GM21447 (cell line): ENCODE measurements at regions not wholly inside any gene's neighbourhood (a gene's known extent, or its start where the extent isn't known, plus 50 kb on each side); places are given as distances from the start of the nearest gene placed in this dataset.
"Not testable (repeated sequence)": the region's sequence is repeated elsewhere in the genome, so short reads cannot be mapped to it uniquely, and the experiment has no call there.

ENCODE experiments used
- ATAC-seq: cut with Tn5 transposase; IDR thresholded peaks from one replicate; pipeline ENCODE4 v1.9.1; 2021; ENCODE audit not compliant: unreplicated experiment

DNA sequence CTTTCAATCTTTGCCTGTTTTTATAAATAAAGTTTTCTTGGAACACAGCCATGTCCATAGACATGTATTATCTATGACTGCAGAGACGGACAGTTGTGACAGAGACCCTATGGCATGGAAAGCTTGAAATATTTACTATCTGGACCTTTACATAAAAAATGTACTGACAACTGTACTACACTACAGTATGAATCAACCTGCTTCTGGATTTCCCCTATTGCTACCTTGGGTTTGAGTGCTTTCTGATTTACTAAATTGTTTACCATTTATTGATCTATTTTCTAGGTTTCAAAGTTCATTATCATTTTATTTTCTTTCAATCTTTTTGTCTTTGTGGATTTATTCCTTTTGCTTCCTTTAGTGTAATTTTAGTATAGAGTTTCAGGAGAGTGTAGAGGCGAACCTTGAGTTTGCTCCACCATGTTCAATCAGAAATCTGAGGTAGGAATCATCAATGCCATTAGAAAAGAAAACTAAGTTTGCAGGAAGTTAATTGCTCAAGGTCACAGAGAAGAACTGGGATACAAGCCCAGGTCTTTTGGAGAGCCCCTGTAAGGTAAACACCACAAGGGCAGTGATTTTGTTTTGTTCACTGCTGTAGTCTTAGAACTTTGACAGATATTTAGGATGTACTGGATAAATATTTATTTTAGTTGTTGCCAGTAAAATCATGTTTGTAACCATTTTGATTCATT is 352.8 kb upstream of the SYNCRIP start:
- ATAC-seq = no peak

DNA sequence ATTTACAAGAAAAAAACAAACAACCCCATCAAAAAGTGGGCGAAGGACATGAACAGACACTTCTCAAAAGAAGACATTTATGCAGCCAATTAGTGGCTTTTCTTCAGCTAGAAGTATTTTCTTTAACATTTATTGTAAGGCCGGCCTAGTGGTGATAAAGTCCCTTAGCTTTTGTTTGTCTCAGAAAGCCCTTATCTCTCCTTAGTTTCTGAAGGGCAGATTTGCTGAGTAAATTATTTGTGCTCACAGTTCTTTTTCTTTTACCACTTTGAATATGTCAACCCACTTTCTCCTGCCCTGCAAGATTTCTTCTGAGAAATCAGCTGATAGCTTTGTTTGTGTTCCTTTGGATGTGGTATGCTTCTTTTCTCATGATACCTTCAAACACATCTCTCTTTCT is 344.0 kb upstream of the SYNCRIP start:
- no peak for ATAC-seq

DNA sequence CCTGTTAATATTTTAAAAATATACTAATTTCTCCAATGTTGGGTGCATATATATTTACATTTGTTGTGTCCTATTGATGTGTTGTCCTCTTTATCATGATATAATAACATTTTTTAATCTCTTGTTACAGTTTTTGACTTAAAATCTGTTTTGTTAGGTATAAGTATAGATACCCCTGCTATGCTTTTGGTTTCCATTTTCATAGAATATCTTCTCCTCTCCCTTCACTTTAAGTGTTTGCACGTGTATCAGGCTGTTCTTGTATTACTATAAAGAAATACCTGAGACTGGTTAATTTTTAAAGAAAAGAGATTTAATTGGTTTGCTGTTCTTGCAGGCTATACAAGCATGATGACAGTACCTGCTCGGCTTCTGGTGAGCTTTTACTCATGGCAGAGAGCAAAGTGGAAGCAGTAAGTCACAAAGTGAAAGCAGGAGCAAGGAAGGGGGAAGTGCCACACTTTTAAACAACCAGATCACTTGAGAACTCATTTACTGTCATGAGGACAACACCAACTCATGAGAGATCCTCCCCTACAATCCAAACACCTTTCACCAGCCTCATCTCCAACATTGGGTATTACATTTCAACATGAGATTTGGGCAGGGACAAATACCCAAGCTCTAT is 340.5 kb upstream of the SYNCRIP start:
- no peak for ATAC-seq

DNA sequence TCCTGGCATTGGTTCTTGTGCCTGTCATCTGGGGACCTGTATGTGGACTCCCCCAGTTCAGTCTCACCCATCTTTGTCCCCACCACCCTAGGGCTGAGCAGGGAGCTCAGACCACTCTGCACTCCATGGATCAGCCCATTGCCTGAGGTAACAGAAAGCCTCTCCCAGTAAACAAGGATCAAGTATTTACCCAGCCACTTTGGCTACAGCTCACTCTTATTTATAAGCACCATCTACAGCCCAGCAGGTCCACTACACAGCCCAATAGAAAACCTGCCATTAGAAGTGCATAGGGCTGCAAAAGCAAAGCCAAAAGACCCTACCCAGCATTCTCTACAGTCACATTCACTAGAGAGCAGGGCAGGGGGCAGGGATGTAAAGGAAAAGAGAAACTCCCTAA is 335.0 kb upstream of the SYNCRIP start:
- no peak for ATAC-seq

DNA sequence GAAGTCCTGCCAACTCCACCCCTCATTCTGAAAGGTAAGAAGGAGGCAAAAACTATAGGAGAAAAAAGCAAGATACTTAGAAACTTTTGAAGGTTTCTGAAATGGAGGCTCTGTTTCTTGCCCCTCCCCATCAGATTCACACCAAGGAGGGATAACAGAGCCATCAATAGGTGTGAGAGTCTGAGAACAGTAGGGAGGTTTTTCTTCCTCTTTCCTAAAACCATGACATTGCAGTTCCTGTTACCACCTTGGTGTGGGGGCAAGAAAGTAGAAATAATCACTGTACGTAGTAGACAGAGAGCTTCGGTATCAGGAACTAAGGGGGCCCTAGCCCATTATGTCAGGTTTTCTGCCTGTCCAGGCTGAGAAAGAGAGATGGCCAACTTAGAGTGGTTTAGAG is 333.3 kb upstream of the SYNCRIP start:
- ATAC-seq = peak; percentile 72

DNA sequence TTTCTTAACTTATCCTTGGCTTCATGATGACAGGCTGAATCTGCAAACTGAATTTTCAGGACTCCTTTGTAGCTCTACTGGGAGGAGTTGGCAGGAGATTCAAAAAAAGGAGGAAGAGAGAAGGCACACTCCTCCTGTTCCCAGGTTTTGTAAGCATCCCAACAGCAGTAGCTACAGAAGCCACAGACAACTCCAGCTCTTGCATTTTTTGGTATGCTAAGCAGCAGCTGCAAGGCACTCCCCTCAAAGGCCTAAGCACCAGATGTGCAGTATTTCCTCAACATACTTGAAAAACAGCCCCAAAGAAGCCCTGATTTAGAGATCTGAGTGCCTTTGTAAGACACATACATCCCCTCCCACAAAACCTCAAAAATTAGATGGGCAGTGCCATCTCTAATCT is 328.6 kb upstream of the SYNCRIP start:
- no peak for ATAC-seq

DNA sequence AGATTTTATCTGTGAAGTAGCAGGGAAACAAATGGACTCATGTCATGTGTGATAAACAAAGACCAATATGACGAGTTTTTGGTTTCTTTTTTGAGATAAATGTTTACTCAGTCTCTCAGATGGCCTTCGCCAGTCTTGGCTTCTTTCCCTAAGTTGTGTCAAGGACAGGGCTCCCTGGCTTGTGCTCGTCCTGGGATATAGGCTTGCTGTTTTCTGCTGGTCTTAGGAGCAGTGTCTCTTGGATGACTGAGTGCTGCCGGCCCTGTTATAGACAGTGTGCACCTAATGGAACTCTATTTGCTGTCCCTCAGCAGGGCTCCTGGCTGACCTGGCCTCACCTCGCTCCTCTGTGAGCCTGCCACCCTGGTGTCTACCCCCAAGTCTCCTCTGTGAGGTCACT is 324.1 kb upstream of the SYNCRIP start:
- no peak for ATAC-seq

DNA sequence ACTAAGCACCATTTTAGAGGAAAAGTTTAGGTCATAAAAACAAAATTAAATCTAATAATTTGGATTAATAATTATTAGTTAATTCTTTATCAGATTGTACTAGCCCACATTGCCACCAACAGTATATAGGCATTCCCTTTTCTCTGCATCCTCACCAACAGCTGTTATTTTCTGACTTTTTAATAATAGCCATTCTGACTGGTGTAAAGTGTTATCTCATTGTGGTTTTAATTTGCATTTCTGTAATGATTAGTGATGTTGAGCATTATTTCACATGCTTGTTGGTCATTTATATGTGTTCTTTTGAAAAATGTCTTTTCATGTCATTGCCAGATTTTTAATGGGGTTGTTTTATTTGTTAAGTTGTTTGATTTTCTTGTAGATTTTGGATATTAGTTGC is 319.1 kb upstream of the SYNCRIP start:
- ATAC-seq = no peak

DNA sequence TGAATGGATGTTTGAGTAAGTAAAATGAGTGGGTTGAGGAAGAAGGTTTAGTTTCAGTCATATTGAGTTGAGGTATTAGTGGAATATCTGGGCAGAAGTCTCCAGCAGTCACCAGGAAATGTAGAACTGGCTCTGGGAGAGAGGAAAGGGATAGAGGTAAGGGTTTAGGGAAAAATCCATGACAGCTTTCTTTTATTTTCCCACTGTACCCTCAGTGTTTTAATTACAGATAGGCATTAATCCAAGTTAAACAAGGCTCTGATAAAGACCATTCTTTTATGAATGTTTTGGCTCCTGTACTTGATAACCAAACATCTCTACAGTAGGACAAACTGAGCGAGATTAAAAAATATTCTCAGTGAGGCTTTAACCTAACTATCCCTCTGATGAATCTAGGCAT is 318.4 kb upstream of the SYNCRIP start:
- ATAC-seq = no peak

DNA sequence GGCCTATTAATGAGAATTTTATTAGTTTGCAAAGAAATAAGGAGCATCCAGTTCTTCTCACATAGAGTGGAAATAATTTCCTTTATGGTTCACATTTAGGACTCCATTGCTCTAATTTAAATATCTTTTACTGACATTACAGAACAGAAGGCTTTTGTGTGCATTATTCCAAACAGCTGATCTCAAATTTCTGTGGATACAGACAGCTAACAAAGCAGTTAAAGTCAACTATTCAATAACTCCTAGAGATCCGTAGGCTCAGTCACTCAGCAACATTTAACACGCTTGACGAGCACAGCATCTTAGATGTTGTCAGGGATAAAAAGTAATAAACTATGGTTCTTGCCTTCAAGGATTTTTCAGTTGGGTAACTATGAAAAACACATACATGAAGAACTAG is 305.8 kb upstream of the SYNCRIP start:
- ATAC-seq = no peak

DNA sequence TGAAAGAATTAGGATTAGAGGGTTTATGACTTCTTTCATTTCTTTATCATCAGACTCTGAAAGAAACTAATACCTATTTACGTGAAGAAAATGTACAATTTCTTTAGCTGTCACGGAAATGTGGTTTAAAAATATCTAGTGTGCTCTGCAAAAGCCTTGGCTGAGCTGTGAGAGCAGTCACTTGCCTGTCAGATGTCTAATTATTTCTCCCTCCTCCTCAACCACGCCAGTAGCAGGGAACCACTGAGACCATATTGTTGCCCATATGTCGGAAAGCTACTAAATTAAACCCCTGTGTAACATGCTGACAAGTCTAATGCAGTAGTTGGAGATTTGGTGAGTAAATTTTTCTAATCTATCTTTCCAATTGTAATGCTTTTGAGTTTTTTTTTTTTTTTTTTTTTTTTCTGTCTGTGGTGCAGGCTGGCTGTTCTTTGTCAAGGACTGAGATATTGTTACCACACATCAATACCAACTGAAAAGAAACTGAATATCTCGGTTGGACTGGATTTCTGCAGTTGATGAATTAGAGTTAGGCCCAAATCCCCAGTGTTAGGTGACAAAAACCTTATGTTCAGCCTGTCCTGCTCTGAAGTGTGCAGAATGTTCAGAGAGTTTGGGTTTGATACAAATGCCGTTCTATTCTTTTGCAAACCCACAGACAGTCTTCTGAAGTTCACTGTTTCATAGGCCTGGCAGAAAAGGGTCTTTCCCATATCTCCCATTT is 302.9 kb upstream of the SYNCRIP start:
- no peak for ATAC-seq

DNA sequence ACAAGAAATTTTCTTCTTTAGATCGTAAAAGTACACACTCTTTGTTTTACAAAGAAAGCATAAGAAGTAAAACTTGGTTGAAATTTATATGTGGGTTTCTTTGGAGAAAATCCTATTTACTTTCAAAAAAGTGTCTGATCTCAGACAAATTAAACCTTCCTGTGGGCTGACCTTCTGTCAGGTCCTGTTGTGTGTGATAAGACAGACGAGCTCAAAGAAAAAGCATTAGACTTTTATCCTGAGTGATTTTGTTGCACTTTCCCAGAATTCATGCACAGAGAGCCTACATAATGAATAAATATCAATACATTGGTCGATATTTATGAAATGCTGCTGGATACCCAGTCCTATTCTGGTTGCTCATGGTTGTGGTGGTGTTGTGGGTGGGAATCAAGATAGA is 302.1 kb upstream of the SYNCRIP start:
- ATAC-seq = no peak

DNA sequence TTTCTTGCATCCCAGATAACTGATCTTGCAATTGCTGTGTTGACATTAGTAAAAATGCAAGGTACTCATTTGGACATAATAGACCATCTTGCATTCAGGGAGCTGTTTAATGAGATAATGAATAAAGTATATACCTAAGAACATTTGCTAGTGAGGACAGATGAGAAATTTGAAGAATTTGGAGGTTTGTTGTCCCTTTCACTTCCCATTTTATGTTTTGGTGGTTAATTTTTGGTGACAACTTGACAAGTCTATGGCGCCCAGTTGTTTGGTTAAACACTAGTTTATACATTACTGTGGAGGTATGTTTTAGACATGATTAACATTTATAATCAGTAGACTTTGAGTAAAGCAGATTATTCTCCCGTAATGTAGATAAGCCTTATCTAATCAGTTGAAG is 300.2 kb upstream of the SYNCRIP start:
- no peak for ATAC-seq

DNA sequence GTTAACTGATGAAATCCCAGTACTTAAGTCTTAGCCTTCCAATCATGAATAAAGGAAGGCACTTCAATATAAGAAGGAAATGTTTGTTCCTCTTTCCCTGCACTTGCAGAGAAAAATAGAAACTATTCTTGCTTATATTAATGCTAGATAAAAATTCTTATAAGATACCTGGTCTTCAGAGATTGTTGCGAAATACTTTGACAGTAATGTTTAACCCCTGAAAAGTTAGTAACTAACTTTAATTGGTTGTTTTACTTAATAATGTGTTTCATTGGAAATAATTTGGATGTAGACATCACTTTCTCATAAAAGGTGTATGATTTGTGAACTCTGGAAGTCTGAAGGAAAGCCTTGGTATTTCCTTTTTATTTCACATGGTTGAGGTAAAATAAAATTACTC is 294.2 kb upstream of the SYNCRIP start:
- no peak for ATAC-seq

DNA sequence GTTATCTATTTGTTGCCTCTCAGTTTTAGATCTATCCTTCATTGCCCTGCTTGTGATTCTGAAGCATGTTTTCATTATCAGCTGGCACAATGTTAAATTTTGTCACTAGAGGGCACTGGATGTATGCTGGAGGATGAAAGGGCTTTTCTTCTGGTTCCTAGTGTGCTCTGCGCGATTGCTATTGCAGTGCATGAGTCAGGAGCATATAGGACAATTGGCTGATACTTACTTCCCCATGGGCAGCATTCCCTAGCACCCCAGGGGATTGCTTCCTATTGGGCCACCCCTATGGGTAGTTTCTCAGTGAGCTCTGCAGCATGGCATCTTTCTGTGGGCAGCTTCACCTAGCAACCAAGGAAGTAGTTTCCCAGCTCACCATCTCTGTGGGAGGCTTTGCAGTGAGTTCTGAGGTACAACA is 280.3 kb upstream of the SYNCRIP start:
- ATAC-seq = peak; percentile 92

DNA sequence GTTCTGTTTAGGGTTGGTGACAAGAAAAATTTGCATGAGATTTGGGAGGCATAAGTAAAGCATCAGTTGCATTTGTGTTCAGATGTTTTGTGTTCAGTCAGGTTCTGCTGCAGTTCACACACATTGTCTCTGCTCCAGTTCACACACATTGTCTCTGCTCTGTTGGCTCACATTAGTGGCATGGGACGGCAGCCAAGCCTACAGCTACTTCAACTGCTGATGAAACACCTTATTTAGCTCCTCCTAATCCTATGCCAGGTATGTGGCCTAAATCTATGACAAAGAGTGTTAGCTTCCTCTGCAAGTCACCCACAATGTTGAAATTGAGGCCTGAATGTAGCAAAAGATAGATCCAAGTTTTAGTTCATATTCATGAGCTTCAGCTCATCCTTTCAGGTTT is 278.1 kb upstream of the SYNCRIP start:
- no peak for ATAC-seq

DNA sequence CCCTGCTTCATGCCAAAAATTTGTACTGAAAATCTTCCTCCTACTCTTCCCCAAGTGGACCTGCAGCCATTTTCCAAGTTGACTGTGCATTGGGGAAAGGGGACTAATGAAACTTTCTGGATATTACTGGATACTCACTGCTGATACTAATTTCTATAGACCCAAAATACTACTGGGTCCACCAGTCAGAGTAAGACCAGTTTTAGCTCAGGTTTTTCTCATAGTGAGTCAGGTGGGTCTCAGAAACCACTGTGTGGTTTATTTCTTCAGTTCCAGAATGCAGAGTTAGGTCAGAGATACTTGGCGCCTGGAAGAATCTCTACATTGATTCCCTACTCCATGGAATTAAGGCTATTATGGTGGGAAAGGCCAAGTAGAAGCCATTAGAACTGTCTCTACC is 274.8 kb upstream of the SYNCRIP start:
- ATAC-seq = no peak

DNA sequence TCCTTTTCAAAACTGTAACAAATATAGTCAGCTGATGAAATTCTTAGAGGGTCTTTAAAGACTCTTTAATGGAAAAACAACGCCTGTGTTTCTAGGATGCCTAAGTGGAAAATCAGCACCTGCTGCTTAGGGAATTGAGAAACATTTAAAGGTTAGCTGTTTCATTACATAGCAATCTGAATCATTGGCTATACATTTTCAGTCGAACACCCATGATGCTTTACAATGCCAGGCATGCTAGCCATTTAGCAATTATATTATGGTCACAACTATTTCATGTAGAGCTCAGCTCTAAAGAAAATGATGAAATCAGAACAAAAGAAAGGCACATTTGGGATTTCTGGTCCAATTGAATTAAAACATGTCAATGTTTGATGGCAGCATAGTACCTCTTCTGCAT is 270.3 kb upstream of the SYNCRIP start:
- no peak for ATAC-seq

DNA sequence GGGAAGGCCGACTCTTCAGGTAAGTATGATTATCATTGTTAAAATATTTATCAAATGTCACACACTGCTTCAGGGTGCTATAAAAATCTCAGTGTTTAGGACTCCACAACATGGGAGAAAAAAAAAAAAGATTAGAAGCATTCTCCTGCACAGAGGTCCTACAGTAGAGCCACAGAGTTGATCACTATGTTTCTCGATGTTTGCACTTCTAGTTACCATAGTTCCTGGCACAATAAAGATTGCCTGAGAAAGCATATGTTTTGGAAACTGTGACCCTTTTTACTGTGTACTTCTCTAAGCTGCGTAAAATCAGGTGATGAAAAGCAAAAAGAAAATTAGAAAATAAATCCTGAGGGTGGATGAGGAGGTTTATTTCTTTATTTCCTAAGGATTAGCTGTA is 269.9 kb upstream of the SYNCRIP start:
- ATAC-seq = no peak

DNA sequence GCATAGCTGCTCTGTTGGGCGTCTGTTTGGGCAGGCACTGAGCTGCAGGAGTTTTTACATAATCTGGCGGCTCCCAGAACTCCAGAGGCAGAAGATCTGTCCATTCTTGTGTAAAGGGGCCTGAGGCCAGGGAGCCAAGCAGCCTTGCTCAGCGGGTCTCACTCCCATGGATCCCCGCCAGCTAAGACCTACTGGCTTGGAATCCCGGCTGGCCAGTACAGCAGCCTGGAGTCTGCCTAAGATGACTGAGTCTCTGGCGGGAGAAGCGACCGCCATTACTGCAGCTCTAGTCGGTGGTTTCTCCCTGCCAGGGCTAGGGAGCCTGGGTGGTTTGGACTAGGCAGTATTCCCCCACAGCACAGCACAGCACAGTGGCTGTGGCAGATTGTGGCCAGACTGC is 268.4 kb upstream of the SYNCRIP start:
- no peak for ATAC-seq

DNA sequence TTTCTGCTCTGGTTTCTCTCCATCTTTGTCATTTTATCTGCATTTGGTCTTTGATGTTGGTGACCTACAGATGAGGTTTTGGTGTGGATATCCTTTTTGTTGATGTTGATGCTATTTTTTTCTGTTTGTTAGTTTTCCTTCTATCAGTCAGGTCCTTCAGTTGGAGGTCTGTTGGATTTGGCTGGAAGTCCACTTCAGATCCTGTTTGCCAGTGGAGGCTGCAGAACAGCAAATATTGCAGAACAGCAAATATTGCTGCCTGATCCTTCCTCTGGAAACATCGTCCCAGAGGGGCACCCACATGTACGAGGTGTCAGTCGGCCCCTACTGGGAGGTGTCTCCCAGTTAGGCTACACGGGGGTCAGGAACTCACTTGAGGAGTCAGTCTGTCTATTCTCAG is 265.4 kb upstream of the SYNCRIP start:
- ATAC-seq = not testable (repeated sequence)

DNA sequence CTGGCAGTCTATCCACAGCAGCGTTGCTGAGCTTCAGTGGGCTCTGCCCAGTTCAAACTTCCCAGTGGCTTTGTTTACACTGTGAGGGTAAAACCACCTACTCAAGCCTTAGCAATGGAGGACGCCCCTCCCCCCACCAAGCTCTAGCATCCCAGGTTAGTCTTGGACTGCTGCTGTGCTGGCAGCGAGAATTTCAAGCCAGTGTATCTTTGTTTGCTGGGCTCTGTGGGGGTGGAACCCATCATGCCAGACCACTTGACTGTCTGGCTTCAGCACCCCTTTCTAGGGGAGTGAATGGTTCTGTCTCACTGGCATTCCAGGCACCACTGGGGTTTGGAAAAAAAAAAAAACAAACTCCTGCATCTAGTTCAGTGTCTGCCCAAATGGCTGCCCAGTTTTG is 249.7 kb upstream of the SYNCRIP start:
- no peak for ATAC-seq
